ENCODE measurements at regions not wholly inside any gene's neighbourhood (a gene's known extent, or its start where the extent isn't known, plus 50 kb on each side); places are given as distances from the start of the nearest gene placed in this dataset.

- no peak for DNase-seq (ENCODE audit: low read depth)
Measured at GRCh38 chr10:10903620-10904019, 114.1 kb upstream of the CELF2 start.

- no peak for DNase-seq (ENCODE audit: low read depth)
Measured at GRCh38 chr10:10910634-10911033, 107.0 kb upstream of the CELF2 start.

GRCh38 chr10:10911035-10911434, 106.6 kb upstream of the CELF2 start:
- no peak for DNase-seq (ENCODE audit: low read depth)

GRCh38 chr10:10911471-10911921, 106.2 kb upstream of the CELF2 start:
- no peak for DNase-seq (ENCODE audit: low read depth)

GRCh38 chr10:10914144-10914543, 103.5 kb upstream of the CELF2 start:
- DNase-seq (ENCODE audit: low read depth) = no peak

GRCh38 chr10:10915215-10915614, 102.5 kb upstream of the CELF2 start:
- no peak for DNase-seq (ENCODE audit: low read depth)

DNA sequence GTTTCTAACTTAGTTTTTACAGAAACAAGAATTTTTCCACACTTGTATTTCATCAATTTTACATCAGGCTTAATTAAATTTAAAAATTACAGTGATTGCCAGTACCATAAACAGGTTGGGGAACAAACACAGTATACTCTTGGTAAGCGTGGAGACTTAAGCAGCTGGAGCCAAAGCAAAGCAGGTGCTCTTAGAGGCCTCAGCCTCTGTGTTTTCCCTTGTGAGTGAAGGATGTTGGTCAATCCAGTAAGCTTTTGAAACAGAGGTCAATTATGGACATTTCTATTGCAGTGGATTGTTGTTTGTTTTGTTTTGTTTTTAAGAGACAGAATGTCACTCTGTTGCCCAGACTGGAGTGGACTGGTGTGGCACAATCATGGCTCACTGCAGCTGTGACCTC, 100.6 kb upstream of the CELF2 start:
- no peak for DNase-seq (ENCODE audit: low read depth)

DNA sequence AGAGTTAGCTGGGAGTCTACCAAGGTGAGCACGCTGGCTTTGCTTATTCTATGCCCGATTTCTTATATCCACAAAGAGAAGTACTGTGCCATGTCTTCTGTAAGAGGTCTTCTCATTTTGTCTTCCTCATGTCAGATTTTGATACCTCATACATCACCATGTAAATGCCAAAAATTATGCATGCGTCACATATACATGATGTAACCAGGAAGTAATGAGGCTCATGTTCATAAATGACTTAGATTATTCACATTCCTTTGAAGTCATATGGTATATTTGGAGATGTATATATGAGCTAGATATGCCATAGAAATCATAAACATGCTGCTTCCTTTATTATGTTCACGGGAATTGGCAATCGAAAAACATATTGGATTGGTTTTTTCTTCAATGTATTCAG, 97.7 kb upstream of the CELF2 start:
- DNase-seq (ENCODE audit: low read depth) = no peak

- no peak for DNase-seq (ENCODE audit: low read depth)
Measured at GRCh38 chr10:10921826-10922461, 95.7 kb upstream of the CELF2 start.

DNA sequence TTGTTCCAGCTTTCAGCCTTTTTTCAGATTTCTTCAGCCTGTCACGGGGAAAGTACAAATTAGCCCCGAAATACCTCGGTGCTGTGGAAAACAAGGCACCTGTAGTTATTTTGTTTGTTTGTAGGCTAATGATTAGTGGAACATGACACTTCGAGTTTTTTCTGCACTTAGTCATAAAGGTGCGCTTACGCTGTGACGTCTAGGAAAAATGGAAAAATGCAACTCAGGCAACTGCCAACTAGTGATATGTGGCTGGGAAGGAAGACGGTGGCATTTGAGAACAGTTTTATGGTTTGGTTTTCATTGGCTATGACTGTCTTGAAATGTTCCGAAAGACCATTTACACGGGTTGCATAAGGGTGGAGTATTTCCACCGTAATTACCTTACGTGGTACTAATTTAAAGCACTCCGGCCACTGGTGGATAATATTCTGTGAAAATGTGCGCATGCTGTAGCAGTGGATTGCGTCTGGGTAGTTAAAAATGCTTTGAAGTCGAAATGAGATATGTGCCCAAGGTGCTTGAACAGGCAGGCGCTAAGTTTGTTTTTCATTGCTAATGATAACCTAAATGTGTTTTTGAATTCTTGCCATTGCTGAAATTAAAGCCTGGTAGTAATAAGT, 94.5 kb upstream of the CELF2 start:
- DNase-seq (ENCODE audit: low read depth) = no peak

DNA sequence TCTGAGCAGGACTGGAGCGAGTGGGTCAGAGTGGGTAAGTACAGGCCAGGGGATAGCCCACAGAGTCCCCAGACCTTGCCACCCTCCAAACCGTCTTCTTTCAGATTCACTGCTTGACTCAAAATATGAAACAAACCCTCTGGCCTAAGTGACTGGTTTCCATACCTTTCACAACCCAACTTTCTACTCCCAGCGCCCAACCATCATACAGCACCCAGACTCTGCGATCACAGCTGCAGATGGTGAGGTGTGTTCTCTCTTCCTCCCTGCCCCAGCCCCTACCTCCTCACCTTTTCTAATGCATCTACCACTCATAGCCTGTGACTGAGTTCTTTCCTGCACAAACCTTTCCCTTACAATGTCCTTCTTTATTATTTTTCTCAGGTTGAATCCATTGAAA, 92.0 kb upstream of the CELF2 start:
- no peak for DNase-seq (ENCODE audit: low read depth)

DNA sequence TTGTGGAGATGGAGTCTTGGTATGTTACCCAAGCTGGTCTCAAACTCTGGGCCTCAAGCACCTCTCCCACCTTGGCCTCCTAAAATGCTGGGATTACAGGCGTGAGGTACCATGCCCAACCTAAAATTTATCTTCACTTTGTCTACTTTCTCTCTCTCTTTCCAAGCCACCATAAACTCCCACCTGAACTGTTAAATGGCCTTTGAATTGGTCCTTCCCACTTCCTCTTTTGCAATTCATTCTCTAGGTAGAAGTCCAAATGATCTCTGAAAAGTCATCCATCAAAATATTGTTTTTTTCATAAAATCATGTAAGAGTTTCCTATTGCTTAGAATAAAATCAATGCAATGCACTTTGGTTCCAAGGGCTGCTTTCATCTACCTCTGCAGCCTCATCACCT, 90.1 kb upstream of the CELF2 start:
- no peak for DNase-seq (ENCODE audit: low read depth)

DNA sequence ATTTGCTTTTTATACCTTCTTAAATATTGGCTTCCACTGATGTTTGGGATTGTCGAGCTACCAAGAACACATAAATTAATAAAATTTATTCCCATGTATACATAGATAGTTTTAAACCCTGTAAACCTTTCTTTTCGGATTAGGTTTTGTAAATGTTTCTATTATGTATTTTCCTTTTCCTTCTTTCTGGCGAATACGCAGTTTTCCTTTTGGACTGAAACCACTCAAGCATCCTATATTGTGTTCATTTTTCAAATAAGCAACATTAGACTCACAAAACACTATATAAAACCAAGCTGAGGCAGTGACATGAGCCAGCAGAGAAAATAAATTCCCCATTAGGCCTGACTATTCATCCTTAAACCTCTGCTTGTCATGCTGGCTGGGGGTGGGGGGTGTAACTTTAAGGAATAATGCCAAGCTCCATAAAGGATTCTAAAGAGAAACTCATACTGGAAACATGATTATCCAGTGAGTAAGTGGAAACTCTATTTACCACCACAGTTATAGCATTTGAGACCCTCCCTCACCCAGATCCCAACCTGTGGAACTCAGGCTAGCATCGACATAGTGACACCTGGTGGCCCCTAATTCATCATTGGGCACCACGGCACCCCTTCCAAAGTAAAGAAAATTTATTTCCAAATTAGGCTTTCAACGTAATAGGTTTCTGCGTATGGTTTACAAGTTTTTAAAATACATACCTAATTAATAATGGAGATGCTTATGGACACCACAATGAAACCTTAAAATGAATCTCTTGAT, 86.5 kb upstream of the CELF2 start:
- DNase-seq (ENCODE audit: low read depth) = no peak

DNA sequence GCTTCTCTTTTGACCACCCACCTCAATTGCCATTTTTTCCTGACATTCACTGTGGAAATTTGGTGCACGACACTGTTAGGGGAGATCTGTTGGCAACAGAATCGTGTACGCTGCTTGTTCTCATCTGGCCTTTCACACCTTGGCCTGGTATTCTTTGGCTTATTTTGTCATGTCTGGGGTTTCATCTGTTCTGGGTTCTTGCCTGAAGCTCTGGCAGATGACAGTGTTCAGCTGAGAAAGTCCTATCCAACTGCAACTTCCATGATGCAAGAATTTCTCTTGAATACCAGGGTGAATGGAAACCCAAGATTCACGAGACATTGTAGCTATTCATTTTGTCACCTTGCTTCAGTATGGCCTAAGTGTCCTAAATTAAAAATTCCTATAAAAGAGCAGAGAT, 82.6 kb upstream of the CELF2 start:
- DNase-seq (ENCODE audit: low read depth) = no peak

- no peak for DNase-seq (ENCODE audit: low read depth)
Measured at GRCh38 chr10:10938676-10939075, 79.0 kb upstream of the CELF2 start.

DNA sequence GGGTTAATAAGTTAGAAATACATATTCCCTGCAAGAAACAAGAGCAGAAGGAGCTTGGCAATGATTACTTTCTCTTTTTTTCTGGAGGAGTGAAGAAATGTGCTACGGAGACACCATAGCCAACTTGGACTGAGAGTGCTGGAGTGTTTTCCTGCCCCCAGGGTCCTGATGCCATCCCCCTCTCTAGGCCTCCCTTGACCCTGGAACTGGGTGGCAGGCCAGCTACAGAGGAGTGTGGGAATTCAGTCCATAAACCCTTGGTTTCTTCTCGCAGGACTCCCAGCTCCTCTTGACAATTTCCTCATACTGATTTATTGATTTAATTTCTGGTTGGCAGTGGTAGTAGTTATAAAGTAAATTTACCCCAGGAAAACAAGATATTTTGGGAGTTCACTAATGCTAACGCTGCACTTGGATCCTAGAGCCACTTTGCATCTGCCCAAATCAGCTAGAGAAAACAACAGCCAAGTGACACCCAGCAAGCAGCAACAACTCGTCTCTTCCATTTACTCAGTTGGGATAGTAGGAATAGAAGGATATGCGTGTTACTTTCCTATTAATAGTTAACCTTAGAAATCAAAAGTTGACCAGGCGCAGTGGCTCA, 76.4 kb upstream of the CELF2 start:
- DNase-seq (ENCODE audit: low read depth) = no peak

DNA sequence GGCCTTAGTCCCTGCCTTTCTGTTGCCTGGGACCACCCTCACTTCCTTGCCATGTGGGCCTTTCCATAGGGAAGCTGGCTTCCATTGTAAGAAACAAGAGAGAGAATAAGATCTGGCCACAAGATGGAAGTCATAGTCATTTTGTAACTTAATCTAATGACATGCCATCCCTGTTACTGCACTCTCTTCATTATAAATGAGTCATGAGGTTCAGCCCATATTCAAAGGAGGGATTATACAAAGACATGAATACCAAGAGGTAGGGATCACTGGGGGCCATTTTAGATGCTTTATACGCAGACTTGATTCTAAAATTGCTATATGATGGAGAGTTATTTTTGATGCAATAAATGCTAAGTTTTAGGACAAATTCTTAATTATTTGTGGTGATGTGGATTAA, 75.2 kb upstream of the CELF2 start:
- no peak for DNase-seq (ENCODE audit: low read depth)

- DNase-seq (ENCODE audit: low read depth) = no peak
Measured at GRCh38 chr10:10946081-10946480, 71.6 kb upstream of the CELF2 start.

DNA sequence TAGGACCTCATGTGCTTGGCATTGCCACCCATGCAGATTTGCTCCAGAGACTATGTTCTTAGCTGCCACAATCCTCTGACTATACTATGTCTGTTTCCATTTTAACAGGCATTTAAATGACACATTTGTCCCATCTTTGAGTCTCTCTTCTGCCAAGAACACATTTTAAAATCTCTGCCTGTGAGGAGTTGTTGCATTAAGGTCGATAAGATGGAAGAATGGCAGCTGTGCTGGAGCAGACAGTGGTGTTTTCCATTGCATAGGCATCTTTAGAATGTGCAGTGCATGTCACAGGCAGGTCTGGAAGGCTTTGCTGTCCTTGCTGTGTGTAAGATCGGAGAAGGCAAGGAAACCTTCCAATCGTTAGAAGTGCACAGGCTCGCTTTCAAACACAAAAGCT, 70.9 kb upstream of the CELF2 start:
- no peak for DNase-seq (ENCODE audit: low read depth)

DNA sequence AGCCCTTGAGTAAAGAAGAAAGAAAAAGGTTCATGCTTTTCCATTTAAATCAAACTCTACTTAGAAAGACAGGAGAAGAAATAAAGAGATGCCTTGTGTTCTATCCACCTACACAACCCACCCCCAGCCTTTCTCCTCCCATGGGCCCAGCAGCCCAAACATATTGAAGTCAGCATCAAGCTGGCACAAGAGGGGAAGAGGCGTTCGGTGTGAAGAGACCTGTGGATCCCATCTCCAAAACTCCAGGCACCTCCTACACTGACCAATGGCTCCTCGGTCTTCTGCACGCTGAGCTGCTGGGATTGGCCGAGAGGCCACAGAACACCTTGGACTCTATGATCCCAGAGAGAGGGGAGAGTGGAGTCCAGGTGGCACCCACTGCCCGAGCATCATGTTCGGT, 66.0 kb upstream of the CELF2 start:
- DNase-seq (ENCODE audit: low read depth) = no peak

DNA sequence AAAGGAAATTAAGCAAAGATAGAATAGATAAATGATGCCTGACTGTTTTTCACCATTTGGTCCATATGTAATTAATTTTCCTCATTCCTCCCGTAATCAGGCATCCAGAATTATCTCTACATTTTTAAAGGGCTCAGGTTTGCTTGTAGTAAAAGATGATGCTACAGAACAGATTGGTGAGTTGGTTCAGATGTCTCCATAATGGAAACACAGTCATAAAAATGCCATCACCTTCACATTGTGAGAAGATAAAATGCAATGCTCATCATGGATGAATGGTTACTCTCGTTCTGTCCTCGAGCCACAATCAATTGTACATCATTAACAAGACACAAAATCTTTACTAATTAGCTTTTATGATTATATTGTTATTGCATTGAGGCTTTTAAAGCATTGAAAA, 64.9 kb upstream of the CELF2 start:
- no peak for DNase-seq (ENCODE audit: low read depth)

- DNase-seq (ENCODE audit: low read depth) = no peak
Measured at GRCh38 chr10:10956681-10957542, 60.8 kb upstream of the CELF2 start.

Data from stimulated activated CD8-positive, alpha-beta memory T cell treated with anti-CD3 and anti-CD28 coated beads, Interleukin-7, amount 100 ng/mL, for 24 hours (primary cell).